KMS-11 (cell line): ENCODE measurements at regions not wholly inside any gene's neighbourhood (a gene's known extent, or its start where the extent isn't known, plus 50 kb on each side); places are given as distances from the start of the nearest gene placed in this dataset.

Source experiments
- H2AFZ ChIP-seq: fragments of 200-600 bp; sonication (generic); 2 replicates; pipeline ENCODE4 v1.6.1; 2016; ENCODE audit warnings: antibody characterized with exemption, mixed run types, low read depth
- H3K27ac ChIP-seq: fragments of 200-600 bp; sonication (generic); 2 replicates; pipeline ENCODE4 v1.6.1; 2016; ENCODE audit warnings: mild to moderate bottlenecking, mixed run types
- H3K27me3 ChIP-seq: fragments of 200-600 bp; sonication (generic); 2 replicates; pipeline ENCODE4 v1.6.1; 2017; ENCODE audit warnings: mild to moderate bottlenecking, low read depth, mixed run types, moderate library complexity; ENCODE audit not compliant: insufficient read depth
- H3K36me3 ChIP-seq: fragments of 200-600 bp; sonication (generic); 2 replicates; pipeline ENCODE4 v1.6.1; 2017; ENCODE audit warnings: mild to moderate bottlenecking, mixed run types; ENCODE audit not compliant: insufficient read depth
- H3K4me1 ChIP-seq: fragments of 200-600 bp; sonication (generic); 2 replicates; pipeline ENCODE4 v1.6.1; 2016; ENCODE audit warnings: mild to moderate bottlenecking, low read depth, mixed run types; ENCODE audit not compliant: poor library complexity, severe bottlenecking
- H3K4me2 ChIP-seq: fragments of 200-600 bp; sonication (generic); 2 replicates; pipeline ENCODE4 v1.7.0; 2016; ENCODE audit warnings: mild to moderate bottlenecking, mixed run types
- H3K4me3 ChIP-seq: fragments of 200-600 bp; sonication (generic); IDR thresholded peaks from 2 replicates; pipeline ENCODE4 v1.6.1; 2017; ENCODE audit warnings: low read depth, low read length, mixed read lengths; ENCODE audit not compliant: insufficient read depth
- H3K79me2 ChIP-seq: fragments of 200-600 bp; sonication (generic); 2 replicates; pipeline ENCODE4 v1.6.1; 2016; ENCODE audit warnings: low read depth, mixed run types; ENCODE audit not compliant: insufficient read depth
- H3K9ac ChIP-seq: fragments of 200-600 bp; sonication (generic); 2 replicates; pipeline ENCODE4 v1.6.1; 2016; ENCODE audit warnings: mild to moderate bottlenecking, mixed run types
- H4K20me1 ChIP-seq: fragments of 200-600 bp; sonication (generic); 2 replicates; pipeline ENCODE4 v1.6.1; 2016; ENCODE audit warnings: mild to moderate bottlenecking, mixed run types; ENCODE audit not compliant: insufficient read depth
- CTCF ChIP-seq: fragments of 200-600 bp; sonication (generic); conservative IDR thresholded peaks from 2 replicates; pipeline ENCODE4 v1.6.1; 2017; ENCODE audit warnings: low read depth, mild to moderate bottlenecking, antibody characterized with exemption, low read length, moderate library complexity, mixed read lengths

GRCh38 chr6:112401083-112401482, 54.0 kb downstream of the RFPL4B start:
- Histone ChIP-seq H3K9ac (no peak overlapping the region), H4K20me1 (no peaks in the 10 kb centered on the region), H2AFZ (no peak overlapping the region), H3K4me2 (no peak overlapping the region), H3K27ac (no peak overlapping the region), H3K27me3 (no peaks in the 10 kb centered on the region), H3K4me1 (no peaks in the 10 kb centered on the region), H3K36me3 (no peaks in the 10 kb centered on the region), H3K4me3 (no peak overlapping the region), H3K79me2 (no peaks in the 10 kb centered on the region)
- TF ChIP-seq CTCF = no peak

GRCh38 chr6:112407101-112407590, 60.0 kb downstream of the RFPL4B start:
- no peak overlapping the region for H3K4me3 ChIP-seq
- no peaks in the 10 kb centered on the region for H3K79me2 ChIP-seq
- H2AFZ ChIP-seq = no peak overlapping the region
- H3K27ac ChIP-seq = no peak overlapping the region
- H3K36me3 ChIP-seq = no peaks in the 10 kb centered on the region
- no peak overlapping the region for H3K4me2 ChIP-seq
- H3K27me3 ChIP-seq = no peaks in the 10 kb centered on the region
- no peaks in the 10 kb centered on the region for H4K20me1 ChIP-seq
- H3K4me1 ChIP-seq = no peaks in the 10 kb centered on the region
- TF ChIP-seq CTCF = no peak
- no peak overlapping the region for H3K9ac ChIP-seq

- H3K27me3 ChIP-seq = no peaks in the 10 kb centered on the region
- H4K20me1 ChIP-seq = no peaks in the 10 kb centered on the region
- TF ChIP-seq CTCF = no peak
- H3K4me3 ChIP-seq = no peak overlapping the region
- no peaks in the 10 kb centered on the region for H3K79me2 ChIP-seq
- no peak overlapping the region for H3K27ac ChIP-seq
- H3K4me1 ChIP-seq = no peaks in the 10 kb centered on the region
- H3K36me3 ChIP-seq = no peaks in the 10 kb centered on the region
- H2AFZ ChIP-seq = no peak overlapping the region
- no peak overlapping the region for H3K9ac ChIP-seq
- no peak overlapping the region for H3K4me2 ChIP-seq
These were observed 61.4 kb downstream of the RFPL4B start for GRCh38 chr6:112408522-112408921.

GRCh38 chr6:112409311-112409710, 62.2 kb downstream of the RFPL4B start:
- Histone ChIP-seq H3K27me3 (no peaks in the 10 kb centered on the region), H2AFZ (no peak overlapping the region), H3K9ac (no peak overlapping the region), H3K4me3 (no peak overlapping the region), H3K4me1 (no peaks in the 10 kb centered on the region), H3K27ac (no peak overlapping the region), H3K4me2 (no peak overlapping the region), H4K20me1 (no peaks in the 10 kb centered on the region), H3K36me3 (no peaks in the 10 kb centered on the region), H3K79me2 (no peaks in the 10 kb centered on the region)
- no peak for TF ChIP-seq CTCF
